HCT116 (cell line): ENCODE measurements at regions not wholly inside any gene's neighbourhood (a gene's known extent, or its start where the extent isn't known, plus 50 kb on each side); places are given as distances from the start of the nearest gene placed in this dataset.

Source experiments
- ATAC-seq: fragments of 200-7000 bp; cut with Tn5 transposase; 2 replicates; pipeline ENCODE4 v1.9.1; 2020; ENCODE audit warnings: mild to moderate bottlenecking, moderate library complexity
- BruUV-seq: library from RNA; stranded (reverse); fragments of 400-500 nt; replicated peaks from 2 replicates; lab custom pipeline; 2021; lab: Mats Ljungman, UMichigan
- CTCF ChIA-PET: fragments of 300-600 bp; sonication (Branson Sonifier 250); formaldehyde crosslinking; loops from one replicate; lab custom pipeline; 2021; ENCODE audit warnings: antibody characterized with exemption; lab: Charles Lee
- POLR2A ChIA-PET: fragments of 300-600, 350-600 bp; sonication (Branson Sonifier 250); formaldehyde crosslinking; loops from one replicate; lab custom pipeline; 2021; ENCODE audit warnings: antibody characterized with exemption; lab: Charles Lee
- RAD21 ChIA-PET, 2 experiments: fragments of 300-600 bp; sonication (Branson Sonifier 250); formaldehyde crosslinking; loops; one replicate each; lab custom pipeline; 2023; ENCODE audit warnings: low total read pairs in 2 of 2; ENCODE audit not compliant: uncharacterized antibody in 2 of 2, unreplicated experiment in 2 of 2, low non-redundant PET in 1 of 2; lab: Charles Lee
- DNase-seq: peaks from one replicate; pipeline ENCODE4 v3.0.0-alpha.2; 2010; ENCODE audit warnings: low read depth, low spot score
- H2AFZ ChIP-seq: fragments of 200-600 bp; shearing (Covaris generic), sonication (generic); 2 replicates; pipeline ENCODE4 v1.6.1; 2017; ENCODE audit warnings: low read depth, mixed run types, mixed read lengths, antibody characterized with exemption, low read length; ENCODE audit not compliant: poor library complexity, severe bottlenecking
- H3K27ac ChIP-seq: 2 replicates; pipeline ENCODE4 v1.5.1; 2012; ENCODE audit warnings: low read depth, low read length
- H3K27me3 ChIP-seq: fragments of 200-600 bp; sonication (generic); 2 replicates; pipeline ENCODE4 v1.6.1; 2016; ENCODE audit warnings: mixed run types, low read length, mixed read lengths; ENCODE audit not compliant: insufficient read depth
- H3K36me3 ChIP-seq, 2 experiments: fragments of 200-500 bp in 1 of 2; fragments of 200-600 bp in 1 of 2; sonication (Bioruptor generic) in 1 of 2; sonication (generic) in 1 of 2; 2 replicates each; pipeline versions ENCODE4 v1.5.1 to v1.6.1; 2014 to 2016; ENCODE audit warnings: low read length in 2 of 2, inconsistent platforms in 1 of 2, mixed read lengths in 1 of 2, mixed run types in 1 of 2; ENCODE audit not compliant: insufficient read depth in 2 of 2, control insufficient read depth in 1 of 2
- H3K4me1 ChIP-seq, 2 experiments: fragments of 200-600 bp in 1 of 2; sonication (generic) in 1 of 2; 2 replicates each; pipeline versions ENCODE4 v1.5.1 to v1.6.1; 2012 to 2017; ENCODE audit warnings: low read length in 2 of 2, inconsistent platforms in 1 of 2, mild to moderate bottlenecking in 1 of 2, mixed read lengths in 1 of 2, mixed run types in 1 of 2, moderate library complexity in 1 of 2; ENCODE audit not compliant: insufficient read depth in 2 of 2, control insufficient read depth in 1 of 2
- H3K4me2 ChIP-seq: fragments of 200-600 bp; sonication (generic); 2 replicates; pipeline ENCODE4 v1.6.1; 2017; ENCODE audit warnings: mixed run types, low read length, mixed read lengths
- H3K4me3 ChIP-seq, 2 experiments: fragments of 200-600 bp in 1 of 2; sonication (generic) in 1 of 2; replicated peaks in 1 of 2; 2 replicates each; pipeline ENCODE4 v1.5.1; 2011 to 2016; ENCODE audit warnings: low read length in 2 of 2, control low read depth in 1 of 2, low read depth in 1 of 2, mild to moderate bottlenecking in 1 of 2, mixed read lengths in 1 of 2, mixed run types in 1 of 2
- H3K79me2 ChIP-seq: fragments of 200-600 bp; sonication (generic); 2 replicates; pipeline ENCODE4 v1.6.1; 2017; ENCODE audit warnings: mild to moderate bottlenecking, mixed run types, low read length, moderate library complexity, mixed read lengths; ENCODE audit not compliant: insufficient read depth
- H3K9ac ChIP-seq: fragments of 200-600 bp; sonication (generic); 2 replicates; pipeline ENCODE4 v1.6.1; 2016; ENCODE audit warnings: low read length, mixed read lengths
- H3K9me2 ChIP-seq: fragments of 200-600 bp; sonication (generic), shearing (Covaris generic); 2 replicates; pipeline ENCODE4 v1.6.1; 2017; ENCODE audit warnings: mixed run types, mild to moderate bottlenecking, moderate library complexity; ENCODE audit not compliant: insufficient read depth
- H3K9me3 ChIP-seq, 2 experiments: fragments of 200-500 bp in 1 of 2; fragments of 200-600 bp in 1 of 2; sonication (Bioruptor generic) in 1 of 2; sonication (generic) in 1 of 2; 2 replicates each; pipeline ENCODE4 v1.6.1; 2014 to 2017; ENCODE audit warnings: low read length in 2 of 2, mixed read lengths in 2 of 2, inconsistent platforms in 1 of 2, low read depth in 1 of 2, mild to moderate bottlenecking in 1 of 2, mixed run types in 1 of 2, moderate library complexity in 1 of 2; ENCODE audit not compliant: control insufficient read depth in 1 of 2, insufficient read depth in 1 of 2
- H4K20me1 ChIP-seq: fragments of 200-600 bp; sonication (generic), shearing (Covaris generic); 2 replicates; pipeline ENCODE4 v1.6.1; 2017; ENCODE audit warnings: mixed run types, mild to moderate bottlenecking, moderate library complexity; ENCODE audit not compliant: insufficient read depth
- FOSL1 ChIP-seq: IDR thresholded peaks from 2 replicates; pipeline ENCODE4 v1.6.1; 2012; ENCODE audit warnings: low read depth
- POLR2A ChIP-seq: IDR thresholded peaks from 2 replicates; pipeline ENCODE4 v1.7.0; 2011; ENCODE audit warnings: borderline replicate concordance; ENCODE audit not compliant: insufficient read depth, insufficient read length; ENCODE audit errors: extremely low read depth
- intact Hi-C: fragments of 100-400 bp; cut with micrococcal nuclease; formaldehyde crosslinking; loops from 2 replicates; pipeline ENCODE4 v1.10.0; 2022
- TF ChIP-seq, protein P1 (sequence below): IDR thresholded peaks from 2 replicates; pipeline ENCODE4 v1.6.1; 2011; ENCODE audit warnings: mild to moderate bottlenecking, low read length, moderate library complexity; ENCODE audit not compliant: insufficient replicate concordance; ENCODE audit errors: extremely low read depth
- TF ChIP-seq, protein P2 (sequence below), 3 experiments: fragments of 200-600 bp in 1 of 3; sonication (generic) in 1 of 3; IDR thresholded peaks in 2 of 3; conservative IDR thresholded peaks in 1 of 3; 2 replicates each; pipeline ENCODE4 v1.5.1; 2012 to 2017; ENCODE audit warnings: low read depth in 2 of 3, low read length in 2 of 3, antibody characterized with exemption in 1 of 3, borderline replicate concordance in 1 of 3, control low read depth in 1 of 3, mild to moderate bottlenecking in 1 of 3, mixed read lengths in 1 of 3, mixed run types in 1 of 3, moderate library complexity in 1 of 3; ENCODE audit not compliant: insufficient read depth in 1 of 3
- TF ChIP-seq, protein P3 (sequence below): IDR thresholded peaks from 2 replicates; pipeline ENCODE4 v1.6.1; 2012; ENCODE audit warnings: low read depth

DNA sequence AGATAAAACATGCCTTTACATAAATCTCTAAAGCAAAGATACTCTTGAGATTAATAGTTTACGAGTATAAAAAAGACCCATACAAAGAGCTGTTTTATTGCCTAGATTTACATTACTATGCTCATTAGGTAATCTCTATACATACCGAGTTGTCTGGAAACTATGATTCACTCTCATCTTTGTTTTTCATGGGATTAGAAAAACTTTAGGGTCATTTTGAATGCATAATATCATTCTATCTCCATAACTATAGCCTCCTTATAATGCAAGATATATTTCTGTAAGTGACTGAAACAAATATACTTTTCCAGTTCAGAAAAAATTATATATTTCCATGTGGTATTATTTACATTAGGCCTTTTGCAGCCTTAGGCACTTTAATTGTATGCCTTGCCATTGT, 1088.7 kb upstream of the ARRDC3 start:
- no peaks in the 10 kb centered on the region for H3K27me3 ChIP-seq
- TF ChIP-seq, protein P1, sequence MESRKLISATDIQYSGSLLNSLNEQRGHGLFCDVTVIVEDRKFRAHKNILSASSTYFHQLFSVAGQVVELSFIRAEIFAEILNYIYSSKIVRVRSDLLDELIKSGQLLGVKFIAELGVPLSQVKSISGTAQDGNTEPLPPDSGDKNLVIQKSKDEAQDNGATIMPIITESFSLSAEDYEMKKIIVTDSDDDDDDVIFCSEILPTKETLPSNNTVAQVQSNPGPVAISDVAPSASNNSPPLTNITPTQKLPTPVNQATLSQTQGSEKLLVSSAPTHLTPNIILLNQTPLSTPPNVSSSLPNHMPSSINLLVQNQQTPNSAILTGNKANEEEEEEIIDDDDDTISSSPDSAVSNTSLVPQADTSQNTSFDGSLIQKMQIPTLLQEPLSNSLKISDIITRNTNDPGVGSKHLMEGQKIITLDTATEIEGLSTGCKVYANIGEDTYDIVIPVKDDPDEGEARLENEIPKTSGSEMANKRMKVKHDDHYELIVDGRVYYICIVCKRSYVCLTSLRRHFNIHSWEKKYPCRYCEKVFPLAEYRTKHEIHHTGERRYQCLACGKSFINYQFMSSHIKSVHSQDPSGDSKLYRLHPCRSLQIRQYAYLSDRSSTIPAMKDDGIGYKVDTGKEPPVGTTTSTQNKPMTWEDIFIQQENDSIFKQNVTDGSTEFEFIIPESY: no peak
- no peak overlapping the region for H3K4me2 ChIP-seq
- ChIA-PET POLR2A (no interaction called here), CTCF (no interaction called here), RAD21 (no interaction called here)
- H3K9ac ChIP-seq: no peak overlapping the region
- H3K4me3 ChIP-seq: no peak overlapping the region
- no peaks in the 10 kb centered on the region for H3K4me1 ChIP-seq
- no peak overlapping the region for H2AFZ ChIP-seq
- no peaks in the 10 kb centered on the region for H4K20me1 ChIP-seq
- no TSS peak for BruUV-seq
- intact Hi-C loops: no loop called here
- H3K36me3 ChIP-seq: no peaks in the 10 kb centered on the region
- no peak for ATAC-seq
- H3K27ac ChIP-seq: no peak overlapping the region
- H3K9me3 ChIP-seq: peaks cover 4 to 7% of the 10 kb centered on the region in 2 experiments; a peak in 1 of 4 replicates
- H3K9me2 ChIP-seq: no peaks in the 10 kb centered on the region
- DNase-seq: no peak
- no peaks in the 10 kb centered on the region for H3K79me2 ChIP-seq

DNA sequence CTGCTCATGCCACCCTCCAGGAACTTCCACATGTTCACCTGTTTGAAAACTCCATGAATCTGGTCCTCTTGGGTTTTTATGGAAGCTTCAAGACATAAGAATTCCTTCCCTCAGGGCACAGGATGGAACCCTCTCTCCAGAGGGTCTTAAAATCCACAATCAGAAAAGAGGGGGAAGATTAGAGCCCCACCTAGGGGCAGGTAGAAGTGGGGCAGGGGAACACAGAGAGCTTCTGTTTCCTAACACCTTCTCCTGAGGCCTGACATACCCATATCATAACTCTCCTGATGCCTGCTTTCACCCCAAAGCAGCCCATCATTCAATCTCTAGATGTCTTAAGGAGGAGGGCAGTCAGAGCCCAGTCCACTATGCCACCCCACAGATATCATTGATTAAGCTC, 1087.7 kb upstream of the ARRDC3 start:
- no peaks in the 10 kb centered on the region for H4K20me1 ChIP-seq
- peaks cover 4 to 7% of the 10 kb centered on the region in 2 experiments; a peak in 1 of 4 replicates for H3K9me3 ChIP-seq
- no peak overlapping the region for H2AFZ ChIP-seq
- no peaks in the 10 kb centered on the region for H3K9me2 ChIP-seq
- H3K9ac ChIP-seq: no peak overlapping the region
- H3K27me3 ChIP-seq: no peaks in the 10 kb centered on the region
- RAD21 ChIA-PET: no interaction called here
- DNase-seq: no peak
- no peaks in the 10 kb centered on the region for H3K4me1 ChIP-seq
- no peak overlapping the region for H3K4me3 ChIP-seq
- BruUV-seq: no TSS peak
- no peak overlapping the region for H3K4me2 ChIP-seq
- H3K36me3 ChIP-seq: no peaks in the 10 kb centered on the region
- intact Hi-C loops: no loop called here
- CTCF ChIA-PET: no interaction called here
- no peak for ATAC-seq
- no peak for TF ChIP-seq FOSL1
- TF ChIP-seq, protein P2, sequence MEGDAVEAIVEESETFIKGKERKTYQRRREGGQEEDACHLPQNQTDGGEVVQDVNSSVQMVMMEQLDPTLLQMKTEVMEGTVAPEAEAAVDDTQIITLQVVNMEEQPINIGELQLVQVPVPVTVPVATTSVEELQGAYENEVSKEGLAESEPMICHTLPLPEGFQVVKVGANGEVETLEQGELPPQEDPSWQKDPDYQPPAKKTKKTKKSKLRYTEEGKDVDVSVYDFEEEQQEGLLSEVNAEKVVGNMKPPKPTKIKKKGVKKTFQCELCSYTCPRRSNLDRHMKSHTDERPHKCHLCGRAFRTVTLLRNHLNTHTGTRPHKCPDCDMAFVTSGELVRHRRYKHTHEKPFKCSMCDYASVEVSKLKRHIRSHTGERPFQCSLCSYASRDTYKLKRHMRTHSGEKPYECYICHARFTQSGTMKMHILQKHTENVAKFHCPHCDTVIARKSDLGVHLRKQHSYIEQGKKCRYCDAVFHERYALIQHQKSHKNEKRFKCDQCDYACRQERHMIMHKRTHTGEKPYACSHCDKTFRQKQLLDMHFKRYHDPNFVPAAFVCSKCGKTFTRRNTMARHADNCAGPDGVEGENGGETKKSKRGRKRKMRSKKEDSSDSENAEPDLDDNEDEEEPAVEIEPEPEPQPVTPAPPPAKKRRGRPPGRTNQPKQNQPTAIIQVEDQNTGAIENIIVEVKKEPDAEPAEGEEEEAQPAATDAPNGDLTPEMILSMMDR (IDR thresholded peaks at IDR 0.05 in 2 of 3, conservative IDR thresholded peaks at IDR 0.05 in 1 of 3; ENCODE audit: borderline replicate concordance in 1 of 3, insufficient read depth in 1 of 3, low read depth in 2 of 3, low read length in 2 of 3): peak in 2 of 3 experiments; percentile 21 to 33; a peak in 1 of 6 replicates
- TF ChIP-seq, protein P3, sequence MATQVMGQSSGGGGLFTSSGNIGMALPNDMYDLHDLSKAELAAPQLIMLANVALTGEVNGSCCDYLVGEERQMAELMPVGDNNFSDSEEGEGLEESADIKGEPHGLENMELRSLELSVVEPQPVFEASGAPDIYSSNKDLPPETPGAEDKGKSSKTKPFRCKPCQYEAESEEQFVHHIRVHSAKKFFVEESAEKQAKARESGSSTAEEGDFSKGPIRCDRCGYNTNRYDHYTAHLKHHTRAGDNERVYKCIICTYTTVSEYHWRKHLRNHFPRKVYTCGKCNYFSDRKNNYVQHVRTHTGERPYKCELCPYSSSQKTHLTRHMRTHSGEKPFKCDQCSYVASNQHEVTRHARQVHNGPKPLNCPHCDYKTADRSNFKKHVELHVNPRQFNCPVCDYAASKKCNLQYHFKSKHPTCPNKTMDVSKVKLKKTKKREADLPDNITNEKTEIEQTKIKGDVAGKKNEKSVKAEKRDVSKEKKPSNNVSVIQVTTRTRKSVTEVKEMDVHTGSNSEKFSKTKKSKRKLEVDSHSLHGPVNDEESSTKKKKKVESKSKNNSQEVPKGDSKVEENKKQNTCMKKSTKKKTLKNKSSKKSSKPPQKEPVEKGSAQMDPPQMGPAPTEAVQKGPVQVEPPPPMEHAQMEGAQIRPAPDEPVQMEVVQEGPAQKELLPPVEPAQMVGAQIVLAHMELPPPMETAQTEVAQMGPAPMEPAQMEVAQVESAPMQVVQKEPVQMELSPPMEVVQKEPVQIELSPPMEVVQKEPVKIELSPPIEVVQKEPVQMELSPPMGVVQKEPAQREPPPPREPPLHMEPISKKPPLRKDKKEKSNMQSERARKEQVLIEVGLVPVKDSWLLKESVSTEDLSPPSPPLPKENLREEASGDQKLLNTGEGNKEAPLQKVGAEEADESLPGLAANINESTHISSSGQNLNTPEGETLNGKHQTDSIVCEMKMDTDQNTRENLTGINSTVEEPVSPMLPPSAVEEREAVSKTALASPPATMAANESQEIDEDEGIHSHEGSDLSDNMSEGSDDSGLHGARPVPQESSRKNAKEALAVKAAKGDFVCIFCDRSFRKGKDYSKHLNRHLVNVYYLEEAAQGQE: no peak
- TF ChIP-seq POLR2A: no peak
- POLR2A ChIA-PET: no interaction called here
- no peak overlapping the region for H3K27ac ChIP-seq
- H3K79me2 ChIP-seq: no peaks in the 10 kb centered on the region
